Bronchial epithelial cell (primary cell): ENCODE measurements at regions not wholly inside any gene's neighbourhood (a gene's known extent, or its start where the extent isn't known, plus 50 kb on each side); places are given as distances from the start of the nearest gene placed in this dataset.

Source experiments
- DNase-seq: peaks from one replicate; pipeline ENCODE4 v3.0.0-alpha.2; 2010; ENCODE audit warnings: low read depth
- FAIRE-seq: peaks from 2 replicates; lab custom pipeline; 2011; peaks lifted over from hg19 to GRCh38; lab: Jason Lieb, UNC
- H3K27me3 ChIP-seq: 2 replicates; pipeline ENCODE4 v1.5.1; 2011; ENCODE audit warnings: low read length; ENCODE audit not compliant: control insufficient read depth, insufficient read depth
- H3K36me3 ChIP-seq: 2 replicates; pipeline ENCODE4 v1.5.1; 2011; ENCODE audit warnings: low read length; ENCODE audit not compliant: control insufficient read depth, insufficient read depth
- H3K4me3 ChIP-seq: 2 replicates; pipeline ENCODE4 v1.5.1; 2011; ENCODE audit warnings: mild to moderate bottlenecking, low read depth, low read length, control low read depth
- TF ChIP-seq, protein P1 (sequence below): IDR thresholded peaks from 2 replicates; pipeline ENCODE4 v1.5.1; 2011; ENCODE audit warnings: mild to moderate bottlenecking, moderate library complexity, low read length, control low read depth, inconsistent platforms; ENCODE audit not compliant: insufficient read depth, severe bottlenecking

DNA sequence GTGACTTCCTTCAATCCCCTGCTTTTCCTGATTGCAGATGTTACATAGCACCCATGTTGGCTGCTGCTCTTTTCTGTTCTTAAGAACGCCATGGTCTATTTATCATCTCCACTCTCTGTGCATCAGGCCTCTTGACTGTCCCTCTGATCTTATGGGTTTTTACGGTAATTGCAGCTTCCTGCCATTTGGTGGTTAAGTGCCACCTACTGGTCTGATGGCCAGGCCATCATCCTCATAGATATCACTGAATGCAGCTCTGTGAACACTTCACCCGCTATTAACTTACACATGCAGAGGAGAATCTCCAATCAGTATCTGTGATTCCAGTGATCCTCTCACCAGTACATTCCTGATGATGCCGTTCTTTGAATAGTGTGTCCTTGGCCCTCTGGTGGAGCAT, 382.4 kb downstream of the TRAM1L1 start:
- TF ChIP-seq, protein P1, sequence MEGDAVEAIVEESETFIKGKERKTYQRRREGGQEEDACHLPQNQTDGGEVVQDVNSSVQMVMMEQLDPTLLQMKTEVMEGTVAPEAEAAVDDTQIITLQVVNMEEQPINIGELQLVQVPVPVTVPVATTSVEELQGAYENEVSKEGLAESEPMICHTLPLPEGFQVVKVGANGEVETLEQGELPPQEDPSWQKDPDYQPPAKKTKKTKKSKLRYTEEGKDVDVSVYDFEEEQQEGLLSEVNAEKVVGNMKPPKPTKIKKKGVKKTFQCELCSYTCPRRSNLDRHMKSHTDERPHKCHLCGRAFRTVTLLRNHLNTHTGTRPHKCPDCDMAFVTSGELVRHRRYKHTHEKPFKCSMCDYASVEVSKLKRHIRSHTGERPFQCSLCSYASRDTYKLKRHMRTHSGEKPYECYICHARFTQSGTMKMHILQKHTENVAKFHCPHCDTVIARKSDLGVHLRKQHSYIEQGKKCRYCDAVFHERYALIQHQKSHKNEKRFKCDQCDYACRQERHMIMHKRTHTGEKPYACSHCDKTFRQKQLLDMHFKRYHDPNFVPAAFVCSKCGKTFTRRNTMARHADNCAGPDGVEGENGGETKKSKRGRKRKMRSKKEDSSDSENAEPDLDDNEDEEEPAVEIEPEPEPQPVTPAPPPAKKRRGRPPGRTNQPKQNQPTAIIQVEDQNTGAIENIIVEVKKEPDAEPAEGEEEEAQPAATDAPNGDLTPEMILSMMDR, result no peak
- FAIRE-seq (no peak), DNase-seq (no peak)
- Histone ChIP-seq H3K27me3 (no peaks in the 10 kb centered on the region), H3K4me3 (no peak overlapping the region), H3K36me3 (no peaks in the 10 kb centered on the region)

DNA sequence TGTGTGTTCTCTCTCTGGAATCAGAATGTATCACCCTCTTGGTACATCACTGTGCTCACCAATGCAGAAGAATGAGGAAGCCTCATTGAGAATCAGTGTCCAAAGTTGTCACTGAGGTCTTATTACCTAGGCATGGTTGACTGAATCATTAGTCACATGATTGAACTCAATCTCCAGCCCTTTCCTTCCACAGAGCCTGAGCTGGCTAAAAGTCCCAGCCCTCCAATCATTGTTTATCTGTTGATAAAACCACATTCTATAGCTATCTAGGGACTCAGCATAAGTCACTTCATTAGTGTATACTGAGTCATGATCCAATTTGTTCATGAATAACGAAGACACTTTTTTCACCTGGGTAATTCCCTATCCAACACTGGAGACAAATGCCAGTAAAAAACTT, 396.8 kb downstream of the TRAM1L1 start:
- Histone ChIP-seq H3K27me3 (no peaks in the 10 kb centered on the region), H3K4me3 (no peak overlapping the region), H3K36me3 (no peaks in the 10 kb centered on the region)
- FAIRE-seq (no peak), DNase-seq (peak; percentile 8)
- TF ChIP-seq, protein P1, result no peak

DNA sequence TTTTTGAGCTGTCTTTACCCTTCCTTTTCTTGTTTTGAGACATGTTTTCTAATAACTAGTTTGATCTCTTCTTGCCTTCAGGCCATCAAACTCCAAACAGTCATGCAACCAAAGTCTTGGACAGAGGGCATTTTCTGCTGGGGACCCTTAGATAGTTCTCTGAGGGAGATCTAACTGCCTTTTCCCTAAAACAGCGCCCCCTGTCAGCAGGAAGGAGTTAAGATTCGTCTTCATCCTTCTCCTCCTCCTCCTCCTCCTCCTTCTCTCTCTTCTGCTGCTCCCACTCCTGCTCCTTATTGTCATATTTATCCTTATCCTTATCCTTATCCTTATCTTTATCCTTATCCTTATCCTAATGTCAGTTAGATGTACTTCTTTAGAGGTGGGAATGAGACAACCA, 417.2 kb downstream of the TRAM1L1 start:
- FAIRE-seq (no peak), DNase-seq (no peak)
- Histone ChIP-seq H3K36me3 (no peaks in the 10 kb centered on the region), H3K27me3 (no peaks in the 10 kb centered on the region), H3K4me3 (no peak overlapping the region)
- TF ChIP-seq, protein P1, result no peak

DNA sequence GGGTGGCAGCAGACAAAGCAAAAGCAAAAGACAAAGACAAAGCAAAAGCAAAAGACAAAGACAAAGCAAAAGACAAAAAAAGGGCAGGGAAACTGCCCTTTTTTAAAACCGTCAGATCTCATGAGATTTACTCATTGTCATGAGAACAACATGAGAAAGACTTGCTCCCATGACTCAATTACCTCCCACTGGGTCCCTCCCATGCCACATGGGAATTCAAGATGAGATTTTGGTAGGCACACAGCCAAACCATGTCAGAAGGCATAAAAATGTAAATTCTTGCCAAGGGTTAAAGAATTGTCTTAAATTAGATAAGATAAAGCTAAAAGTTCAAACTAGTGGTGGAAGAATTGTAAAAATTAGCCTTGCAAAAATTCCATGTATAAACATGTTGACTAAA, 419.7 kb downstream of the TRAM1L1 start:
- no peaks in the 10 kb centered on the region for H3K27me3 ChIP-seq
- H3K4me3 ChIP-seq, result no peak overlapping the region
- TF ChIP-seq, protein P1, result no peak
- no peaks in the 10 kb centered on the region for H3K36me3 ChIP-seq
- no peak for FAIRE-seq
- DNase-seq, result no peak

DNA sequence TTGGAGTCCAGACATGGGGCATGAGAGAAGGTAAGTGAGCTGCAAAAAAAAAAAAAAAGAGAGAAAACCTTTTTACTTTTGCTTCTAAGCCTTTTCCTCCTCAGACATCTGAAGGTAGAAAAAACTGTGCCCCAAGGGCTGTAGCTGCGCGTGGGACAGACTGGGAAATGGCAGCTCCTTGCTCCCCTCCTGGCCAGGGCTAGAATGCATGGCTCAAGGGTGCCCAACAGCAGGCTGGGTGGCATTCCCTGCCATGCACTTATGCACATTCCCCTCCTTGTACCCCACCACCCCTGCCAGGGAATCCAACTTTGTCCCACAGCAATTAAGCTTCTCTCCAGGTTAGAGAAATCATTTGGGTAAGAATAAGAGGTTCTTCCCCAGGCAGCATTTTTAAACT, 421.2 kb downstream of the TRAM1L1 start:
- TF ChIP-seq, protein P1, result no peak
- Histone ChIP-seq H3K4me3 (no peak overlapping the region), H3K27me3 (no peaks in the 10 kb centered on the region), H3K36me3 (no peaks in the 10 kb centered on the region)
- no peak for FAIRE-seq
- no peak for DNase-seq

DNA sequence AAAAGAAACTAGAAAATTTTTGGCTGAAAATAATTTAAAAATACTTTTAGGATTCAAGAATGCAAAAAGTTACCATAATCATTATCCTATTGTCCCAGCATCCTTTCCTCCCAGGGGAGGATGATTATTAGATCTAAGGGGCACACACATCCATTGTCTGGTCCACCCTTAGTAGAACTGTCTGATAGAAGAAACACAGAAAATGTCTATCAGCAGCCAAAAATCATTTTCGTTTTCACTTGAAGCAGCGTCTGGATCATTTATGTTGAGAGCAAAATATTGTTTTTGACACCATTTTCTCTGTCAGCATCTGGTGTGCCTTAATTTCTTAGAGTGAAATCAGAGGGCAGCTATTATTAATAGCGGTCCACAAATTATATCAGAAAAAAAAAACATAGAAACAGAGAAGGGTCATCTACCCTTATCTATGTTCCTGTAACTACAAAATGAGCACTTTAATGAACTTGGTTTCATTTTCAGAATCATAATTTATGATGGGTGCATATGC, 446.3 kb downstream of the TRAM1L1 start:
- H3K4me3 ChIP-seq, result no peak overlapping the region
- DNase-seq (no peak), FAIRE-seq (no peak)
- TF ChIP-seq, protein P1, result no peak
- H3K36me3 ChIP-seq, result no peaks in the 10 kb centered on the region
- H3K27me3 ChIP-seq, result no peaks in the 10 kb centered on the region
